Gastrocnemius medialis (tissue), 4 donors: ENCODE measurements at regions not wholly inside any gene's neighbourhood (a gene's known extent, or its start where the extent isn't known, plus 50 kb on each side); places are given as distances from the start of the nearest gene placed in this dataset.

Source experiments
- ATAC-seq, 2 donors: fragments of 150-250 bp; one replicate each; pipeline ENCODE4 v1.9.1; 2016
- DNase-seq, 2 donors: peaks; one replicate each; pipeline ENCODE4 v3.0.0-alpha.2; 2019
- H3K27ac ChIP-seq, 4 donors: fragments of 200-600 bp; sonication (generic); 1 replicate in 1 of 4; 2 replicates in 3 of 4; pipeline ENCODE4 v1.5.1; 2016 to 2018; ENCODE audit warnings: mild to moderate bottlenecking in 2 of 4, moderate library complexity in 1 of 4
- H3K27me3 ChIP-seq, 3 donors: fragments of 200-600 bp; sonication (generic) in 2 of 3; 1 replicate in 1 of 3; 2 replicates in 2 of 3; pipeline versions ENCODE4 v1.5.1 to v1.6.0; 2016 to 2019; ENCODE audit warnings: mild to moderate bottlenecking in 1 of 3, moderate library complexity in 1 of 3
- H3K36me3 ChIP-seq, 2 donors: fragments of 200-600 bp; sonication (generic) in 1 of 2; one replicate each; pipeline ENCODE4 v1.5.1; 2017 to 2018
- H3K4me1 ChIP-seq, 2 donors: fragments of 200-600 bp; sonication (generic) in 1 of 2; one replicate each; pipeline ENCODE4 v1.5.1; 2016 to 2017; ENCODE audit warnings: mild to moderate bottlenecking in 2 of 2
- H3K4me3 ChIP-seq, 4 donors: fragments of 200-600 bp; sonication (generic) in 3 of 4; 1 replicate in 1 of 4; 2 replicates in 3 of 4; pipeline ENCODE4 v1.5.1; 2016 to 2019; ENCODE audit warnings: mild to moderate bottlenecking in 2 of 4
- H3K9me3 ChIP-seq, 3 donors: fragments of 200-600 bp; sonication (generic) in 2 of 3; 1 replicate in 1 of 3; 2 replicates in 2 of 3; pipeline ENCODE4 v1.5.1; 2016 to 2019
- CTCF ChIP-seq, 5 experiments: fragments of 450-650 bp in 3 of 5; fragments of 200-600 bp in 2 of 5; sonication (generic) in 2 of 5; IDR thresholded peaks in 4 of 5; conservative IDR thresholded peaks in 1 of 5; 1 replicate in 4 of 5; 2 replicates in 1 of 5; pipeline ENCODE4 v1.5.1; 2016 to 2019; ENCODE audit warnings: antibody characterized with exemption in 5 of 5, mild to moderate bottlenecking in 3 of 5, moderate library complexity in 3 of 5
- POLR2A ChIP-seq, 2 donors: fragments of 450-650 bp; IDR thresholded peaks; one replicate each; pipeline ENCODE4 v1.6.1; 2017; ENCODE audit warnings: antibody characterized with exemption in 2 of 2, mild to moderate bottlenecking in 2 of 2, moderate library complexity in 2 of 2
- in situ Hi-C, 4 donors: fragments of 200-750 bp; cut with MboI; loops; one replicate each; pipeline versions ENCODE4 v1.15.0 to v1.8.0; 2017; ENCODE audit warnings: low sequenced_read_pairs in 4 of 4
- intact Hi-C: fragments of 100-400 bp; cut with DNase I; formaldehyde crosslinking; loops from one replicate; pipeline ENCODE4 v1.15.1; 2023; ENCODE audit warnings: low total_unique reads

GRCh38 chrX:125387945-125388344 is 68.3 kb downstream of the TEX13C start:
- no peaks in the 10 kb centered on the region for H3K27me3 ChIP-seq
- intact Hi-C loops (no loop called here), in situ Hi-C loops (no loop called here)
- ATAC-seq (no peak), DNase-seq (no peak)
- no peak for TF ChIP-seq CTCF (IDR thresholded peaks at IDR 0.05 in 4 of 5, conservative IDR thresholded peaks at IDR 0.05 in 1 of 5)
- no peak for TF ChIP-seq POLR2A (IDR thresholded peaks at IDR 0.05)
- no peaks in the 10 kb centered on the region for H3K9me3 ChIP-seq
- no peak overlapping the region for H3K4me3 ChIP-seq
- no peaks in the 10 kb centered on the region for H3K4me1 ChIP-seq
- H3K36me3 ChIP-seq = no peaks in the 10 kb centered on the region
- no peak overlapping the region for H3K27ac ChIP-seq

GRCh38 chrX:125394449-125394848 is 74.8 kb downstream of the TEX13C start:
- intact Hi-C loops (no loop called here), in situ Hi-C loops (no loop called here)
- Histone ChIP-seq H3K27me3 (no peaks in the 10 kb centered on the region), H3K4me3 (no peak overlapping the region), H3K27ac (no peak overlapping the region), H3K4me1 (no peaks in the 10 kb centered on the region), H3K9me3 (no peaks in the 10 kb centered on the region), H3K36me3 (no peaks in the 10 kb centered on the region)
- ATAC-seq = no peak
- no peak for DNase-seq
- TF ChIP-seq CTCF (IDR thresholded peaks at IDR 0.05 in 4 of 5, conservative IDR thresholded peaks at IDR 0.05 in 1 of 5) = no peak
- TF ChIP-seq POLR2A (IDR thresholded peaks at IDR 0.05) = no peak

GRCh38 chrX:125395626-125396025 is 76.0 kb downstream of the TEX13C start:
- no peak for ATAC-seq

GRCh38 chrX:125398959-125399440 is 79.3 kb downstream of the TEX13C start:
- intact Hi-C loops (no loop called here), in situ Hi-C loops (no loop called here)
- Histone ChIP-seq H3K4me3 (no peak overlapping the region), H3K36me3 (no peaks in the 10 kb centered on the region), H3K9me3 (no peaks in the 10 kb centered on the region), H3K27me3 (no peaks in the 10 kb centered on the region), H3K4me1 (no peaks in the 10 kb centered on the region), H3K27ac (no peak overlapping the region)
- TF ChIP-seq POLR2A (IDR thresholded peaks at IDR 0.05) (no peak), CTCF (IDR thresholded peaks at IDR 0.05 in 4 of 5, conservative IDR thresholded peaks at IDR 0.05 in 1 of 5) (no peak)
- ATAC-seq = no peak
- DNase-seq = no peak

More at GRCh38 chrX:125395626-125396025, 76.0 kb downstream of the TEX13C start:
- TF ChIP-seq POLR2A (IDR thresholded peaks at IDR 0.05) = no peak
- no peak for TF ChIP-seq CTCF (IDR thresholded peaks at IDR 0.05 in 4 of 5, conservative IDR thresholded peaks at IDR 0.05 in 1 of 5)
- DNase-seq = no peak
- Histone ChIP-seq H3K4me3 (no peak overlapping the region), H3K27ac (no peak overlapping the region), H3K9me3 (no peaks in the 10 kb centered on the region), H3K27me3 (no peaks in the 10 kb centered on the region), H3K36me3 (no peaks in the 10 kb centered on the region), H3K4me1 (no peaks in the 10 kb centered on the region)
- intact Hi-C loops (no loop called here), in situ Hi-C loops (no loop called here)

- in situ Hi-C loops = no loop called here
- Histone ChIP-seq H3K9me3 (no peaks in the 10 kb centered on the region), H3K27me3 (no peaks in the 10 kb centered on the region), H3K4me3 (no peak overlapping the region), H3K27ac (no peak overlapping the region), H3K36me3 (no peaks in the 10 kb centered on the region), H3K4me1 (no peaks in the 10 kb centered on the region)
- DNase-seq (no peak), ATAC-seq (no peak)
- TF ChIP-seq CTCF (IDR thresholded peaks at IDR 0.05 in 4 of 5, conservative IDR thresholded peaks at IDR 0.05 in 1 of 5) (no peak), POLR2A (IDR thresholded peaks at IDR 0.05) (no peak)
- intact Hi-C loops = no loop called here
These were observed 83.1 kb downstream of the TEX13C start for GRCh38 chrX:125402807-125403206.
